Panc1 (cell line): ENCODE measurements at regions not wholly inside any gene's neighbourhood (a gene's known extent, or its start where the extent isn't known, plus 50 kb on each side); places are given as distances from the start of the nearest gene placed in this dataset.

Source experiments
- CTCF ChIP-seq: fragments of 450-650 bp; IDR thresholded peaks from 2 replicates; pipeline ENCODE4 v1.5.1; 2017; ENCODE audit warnings: mild to moderate bottlenecking
- POLR2AphosphoS5 ChIP-seq: IDR thresholded peaks from 2 replicates; pipeline ENCODE4 v1.6.1; 2012; ENCODE audit warnings: mild to moderate bottlenecking, low read depth, low read length, moderate library complexity
- TCF7L2 ChIP-seq: IDR thresholded peaks from 2 replicates; pipeline ENCODE4 v1.6.1; 2011; ENCODE audit warnings: mild to moderate bottlenecking, low read depth, low read length, inconsistent platforms

GRCh38 chr1:96220651-96221050, 500.9 kb upstream of the PTBP2 start:
- TF ChIP-seq POLR2AphosphoS5 (no peak), CTCF (no peak), TCF7L2 (no peak)
